GM19395 (cell line): ENCODE measurements at regions not wholly inside any gene's neighbourhood (a gene's known extent, or its start where the extent isn't known, plus 50 kb on each side); places are given as distances from the start of the nearest gene placed in this dataset.
"Not testable (repeated sequence)": the region's sequence is repeated elsewhere in the genome, so short reads cannot be mapped to it uniquely, and the experiment has no call there.

Experiments used
- ATAC-seq: cut with Tn5 transposase; IDR thresholded peaks from one replicate; pipeline ENCODE4 v1.9.1; 2021; ENCODE audit warnings: mild to moderate bottlenecking, moderate library complexity; ENCODE audit not compliant: unreplicated experiment

- no peak for ATAC-seq
Observed at GRCh38 chr5:67723873-67724272, 491.7 kb upstream of the PIK3R1 start.

- not testable (repeated sequence) for ATAC-seq
Observed at GRCh38 chr5:67722582-67722981, 493.0 kb upstream of the PIK3R1 start.

GRCh38 chr5:67720162-67720772 is 495.3 kb upstream of the PIK3R1 start:
- no peak for ATAC-seq

- no peak for ATAC-seq
Observed at GRCh38 chr5:67702008-67702407, 505.4 kb upstream of the CD180 start.

GRCh38 chr5:67699560-67699959 is 503.0 kb upstream of the CD180 start:
- no peak for ATAC-seq

- ATAC-seq, result no peak
Observed at GRCh38 chr5:67696446-67696845, 499.8 kb upstream of the CD180 start.

- ATAC-seq, result no peak
Observed at GRCh38 chr5:67695369-67695768, 498.8 kb upstream of the CD180 start.

GRCh38 chr5:67694810-67695191 is 498.2 kb upstream of the CD180 start:
- no peak for ATAC-seq

- no peak for ATAC-seq
Observed at GRCh38 chr5:67693956-67694809, 497.6 kb upstream of the CD180 start.

GRCh38 chr5:67686746-67687145 is 490.1 kb upstream of the CD180 start:
- no peak for ATAC-seq

- no peak for ATAC-seq
Observed at GRCh38 chr5:67681703-67682102, 485.1 kb upstream of the CD180 start.

GRCh38 chr5:67680099-67680498 is 483.5 kb upstream of the CD180 start:
- ATAC-seq, result no peak

- no peak for ATAC-seq
Observed at GRCh38 chr5:67679184-67679841, 482.7 kb upstream of the CD180 start.

GRCh38 chr5:67678594-67678993 is 482.0 kb upstream of the CD180 start:
- ATAC-seq, result no peak

GRCh38 chr5:67677422-67677970 is 480.9 kb upstream of the CD180 start:
- no peak for ATAC-seq

GRCh38 chr5:67676863-67677262 is 480.3 kb upstream of the CD180 start:
- no peak for ATAC-seq

GRCh38 chr5:67674159-67674655 is 477.6 kb upstream of the CD180 start:
- ATAC-seq, result no peak

GRCh38 chr5:67673618-67674017 is 477.0 kb upstream of the CD180 start:
- ATAC-seq, result no peak

- ATAC-seq, result no peak
Observed at GRCh38 chr5:67673180-67673579, 476.6 kb upstream of the CD180 start.

GRCh38 chr5:67672636-67673035 is 476.0 kb upstream of the CD180 start:
- no peak for ATAC-seq

- ATAC-seq, result no peak
Observed at GRCh38 chr5:67669916-67670315, 473.3 kb upstream of the CD180 start.
